ENCODE measurements at regions not wholly inside any gene's neighbourhood (a gene's known extent, or its start where the extent isn't known, plus 50 kb on each side); places are given as distances from the start of the nearest gene placed in this dataset.

DNA sequence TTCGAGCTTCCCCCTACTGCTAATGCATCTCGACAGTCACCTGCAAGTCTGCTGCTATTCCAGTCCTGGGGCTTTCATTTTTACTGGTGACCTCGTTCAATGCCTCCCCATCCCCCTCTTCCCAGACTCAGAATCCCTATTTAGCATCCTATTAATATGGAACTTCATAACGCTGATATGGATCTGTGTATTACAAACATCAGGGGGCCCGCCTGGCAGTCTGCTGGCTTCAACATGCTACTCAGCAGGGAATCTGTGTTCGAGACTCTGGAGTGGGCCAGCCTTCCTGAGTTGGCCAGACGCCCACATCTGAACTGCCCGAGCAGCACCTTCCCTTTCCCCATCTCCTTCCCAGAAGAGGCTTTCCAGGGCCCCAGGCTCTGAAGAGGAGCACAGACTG is 173.9 kb upstream of the PPARGC1A start:
- H3K9me3 Mint-ChIP-seq = peaks cover 0 to 14% (median 5%) of the 10 kb centered on the region in 7 donors
- H3K4me3 ChIP-seq (replicated peaks in 1 of 3; ENCODE audit: low read depth in 2 of 3, low read length in 3 of 3) = no peak overlapping the region

DNA sequence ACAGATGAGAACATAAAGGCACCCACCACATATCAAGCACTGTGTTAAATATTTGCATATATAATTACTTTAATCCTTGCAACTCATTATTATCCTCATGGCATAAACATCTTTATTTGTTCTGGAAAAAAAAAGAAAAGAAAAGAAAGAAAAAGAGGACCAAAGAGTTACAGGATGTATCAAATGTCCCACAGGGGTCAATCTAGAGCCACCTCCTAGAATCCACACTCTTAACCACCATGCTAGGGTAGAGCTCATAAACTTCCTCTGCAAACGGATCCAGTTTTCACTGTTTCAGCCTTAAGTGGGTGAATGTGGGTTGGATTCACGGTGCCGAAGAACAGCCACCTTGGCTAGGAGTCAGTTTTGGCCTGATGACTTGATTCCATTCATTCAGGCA is 171.1 kb upstream of the PPARGC1A start:
- no peak for DNase-seq

More for the DNA sequence above, 173.9 kb upstream of the PPARGC1A start:
- no peaks in the 10 kb centered on the region for H3K27me3 ChIP-seq (ENCODE audit: control insufficient read depth in 2 of 2, insufficient read depth in 2 of 2, low read length in 2 of 2)
- H4K20me1 ChIP-seq (ENCODE audit: insufficient read depth, low read length) = no peaks in the 10 kb centered on the region
- Mint-ChIP-seq H3K27me3 (ENCODE audit: low read depth in 3 of 3) (peaks cover 0 to 3% (median 0%) of the 10 kb centered on the region in 3 donors), H3K36me3 (no peaks in the 10 kb centered on the region), H3K4me3 (no peak overlapping the region), H3K27ac (no peak overlapping the region), H3K4me1 (no peaks in the 10 kb centered on the region)
- peaks cover 0 to 3% of the 10 kb centered on the region in 2 donors for H3K9me3 ChIP-seq (replicated peaks in 1 of 2; ENCODE audit: control insufficient read depth in 1 of 2, insufficient read depth in 1 of 2, low read length in 2 of 2)
- 90% methylated on average over 5 of the region's 8 CpGs for WGBS (ENCODE audit: insufficient coverage)
- H3K9ac ChIP-seq (ENCODE audit: insufficient read depth, low read length, poor library complexity, severe bottlenecking) = no peak overlapping the region
- no peak for DNase-seq
- no peak overlapping the region for H3K4me2 ChIP-seq (replicated peaks; ENCODE audit: extremely low read depth, low read length, poor library complexity, severe bottlenecking)
- no peaks in the 10 kb centered on the region for H3K4me1 ChIP-seq (ENCODE audit: control insufficient read depth in 1 of 2, insufficient read depth in 2 of 2, low read length in 2 of 2)
- no peaks in the 10 kb centered on the region for H3K36me3 ChIP-seq (replicated peaks in 1 of 2; ENCODE audit: control insufficient read depth in 1 of 2, insufficient read depth in 2 of 2, low read length in 2 of 2)
- intact Hi-C loops (cut with micrococcal nuclease) = no loop called here
- H3K27ac ChIP-seq (ENCODE audit: low read depth in 1 of 2, low read length in 2 of 2) = no peak overlapping the region
- no peak overlapping the region for H2AFZ ChIP-seq (ENCODE audit: insufficient read depth, low read depth, low read length, poor library complexity, severe bottlenecking)
- TF ChIP-seq, protein P1, sequence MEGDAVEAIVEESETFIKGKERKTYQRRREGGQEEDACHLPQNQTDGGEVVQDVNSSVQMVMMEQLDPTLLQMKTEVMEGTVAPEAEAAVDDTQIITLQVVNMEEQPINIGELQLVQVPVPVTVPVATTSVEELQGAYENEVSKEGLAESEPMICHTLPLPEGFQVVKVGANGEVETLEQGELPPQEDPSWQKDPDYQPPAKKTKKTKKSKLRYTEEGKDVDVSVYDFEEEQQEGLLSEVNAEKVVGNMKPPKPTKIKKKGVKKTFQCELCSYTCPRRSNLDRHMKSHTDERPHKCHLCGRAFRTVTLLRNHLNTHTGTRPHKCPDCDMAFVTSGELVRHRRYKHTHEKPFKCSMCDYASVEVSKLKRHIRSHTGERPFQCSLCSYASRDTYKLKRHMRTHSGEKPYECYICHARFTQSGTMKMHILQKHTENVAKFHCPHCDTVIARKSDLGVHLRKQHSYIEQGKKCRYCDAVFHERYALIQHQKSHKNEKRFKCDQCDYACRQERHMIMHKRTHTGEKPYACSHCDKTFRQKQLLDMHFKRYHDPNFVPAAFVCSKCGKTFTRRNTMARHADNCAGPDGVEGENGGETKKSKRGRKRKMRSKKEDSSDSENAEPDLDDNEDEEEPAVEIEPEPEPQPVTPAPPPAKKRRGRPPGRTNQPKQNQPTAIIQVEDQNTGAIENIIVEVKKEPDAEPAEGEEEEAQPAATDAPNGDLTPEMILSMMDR (IDR thresholded peaks at IDR 0.05) = no peak
- H3K79me2 ChIP-seq (ENCODE audit: insufficient read depth, low read length) = no peaks in the 10 kb centered on the region

More for the DNA sequence above, 171.1 kb upstream of the PPARGC1A start:
- no peak overlapping the region for H3K27ac ChIP-seq (ENCODE audit: low read depth in 1 of 2, low read length in 2 of 2)
- intact Hi-C loops (cut with micrococcal nuclease) = no loop called here
- H3K4me2 ChIP-seq (replicated peaks; ENCODE audit: extremely low read depth, low read length, poor library complexity, severe bottlenecking) = no peak overlapping the region
- no peaks in the 10 kb centered on the region for H3K4me1 Mint-ChIP-seq
- H3K36me3 ChIP-seq (replicated peaks in 1 of 2; ENCODE audit: control insufficient read depth in 1 of 2, insufficient read depth in 2 of 2, low read length in 2 of 2) = no peaks in the 10 kb centered on the region
- no peaks in the 10 kb centered on the region for H3K36me3 Mint-ChIP-seq
- no peaks in the 10 kb centered on the region for H3K27me3 ChIP-seq (ENCODE audit: control insufficient read depth in 2 of 2, insufficient read depth in 2 of 2, low read length in 2 of 2)
- H4K20me1 ChIP-seq (ENCODE audit: insufficient read depth, low read length) = no peaks in the 10 kb centered on the region
- 92% methylated on average over 2 of the region's 3 CpGs for WGBS (ENCODE audit: insufficient coverage)
- no peak overlapping the region for H3K4me3 Mint-ChIP-seq
- no peaks in the 10 kb centered on the region for H3K79me2 ChIP-seq (ENCODE audit: insufficient read depth, low read length)
- H3K9me3 Mint-ChIP-seq = peaks cover 0 to 14% (median 9%) of the 10 kb centered on the region in 7 donors
- H2AFZ ChIP-seq (ENCODE audit: insufficient read depth, low read depth, low read length, poor library complexity, severe bottlenecking) = no peak overlapping the region
- no peak overlapping the region for H3K4me3 ChIP-seq (replicated peaks in 1 of 3; ENCODE audit: low read depth in 2 of 3, low read length in 3 of 3)
- H3K4me1 ChIP-seq (ENCODE audit: control insufficient read depth in 1 of 2, insufficient read depth in 2 of 2, low read length in 2 of 2) = no peaks in the 10 kb centered on the region
- TF ChIP-seq, protein P1 (IDR thresholded peaks at IDR 0.05) = no peak
- H3K9ac ChIP-seq (ENCODE audit: insufficient read depth, low read length, poor library complexity, severe bottlenecking) = no peak overlapping the region
- H3K27me3 Mint-ChIP-seq (ENCODE audit: low read depth in 3 of 3) = peaks cover 0 to 3% (median 0%) of the 10 kb centered on the region in 3 donors
- H3K27ac Mint-ChIP-seq = no peak overlapping the region
- peaks cover 0 to 3% of the 10 kb centered on the region in 2 donors for H3K9me3 ChIP-seq (replicated peaks in 1 of 2; ENCODE audit: control insufficient read depth in 1 of 2, insufficient read depth in 1 of 2, low read length in 2 of 2)

All from CD14-positive monocyte (primary cell).